Endothelial cell of umbilical vein (primary cell): ENCODE measurements at regions not wholly inside any gene's neighbourhood (a gene's known extent, or its start where the extent isn't known, plus 50 kb on each side); places are given as distances from the start of the nearest gene placed in this dataset.

ENCODE experiments used
- EZH2 ChIP-seq: IDR thresholded peaks from 2 replicates; pipeline ENCODE4 v1.6.1; 2012; ENCODE audit warnings: borderline replicate concordance, low read depth, mild to moderate bottlenecking, moderate library complexity, low read length, inconsistent platforms; ENCODE audit not compliant: severe bottlenecking
- FOS ChIP-seq: IDR thresholded peaks from 2 replicates; pipeline ENCODE4 v1.6.1; 2011; ENCODE audit warnings: mild to moderate bottlenecking, low read length, moderate library complexity, borderline replicate concordance; ENCODE audit not compliant: insufficient read depth
- JUN ChIP-seq: IDR thresholded peaks from 2 replicates; pipeline ENCODE4 v1.6.1; 2011; ENCODE audit warnings: borderline replicate concordance, low read depth; ENCODE audit not compliant: insufficient read length, insufficient read depth
- MYC ChIP-seq: IDR thresholded peaks from one replicate; pipeline ENCODE4 v1.6.1; 2011; ENCODE audit warnings: mild to moderate bottlenecking, low read depth, low read length
- POLR2A ChIP-seq: IDR thresholded peaks from 2 replicates; pipeline ENCODE4 v1.6.1; 2012; ENCODE audit warnings: low read depth, mild to moderate bottlenecking, control low read depth, low read length
- POLR2AphosphoS5 ChIP-seq: IDR thresholded peaks from 2 replicates; pipeline ENCODE4 v1.6.1; 2012; ENCODE audit warnings: low read depth, mild to moderate bottlenecking, control low read depth, low read length, moderate library complexity; ENCODE audit not compliant: insufficient read depth
- TF ChIP-seq, protein P1 (sequence below), 2 donors: IDR thresholded peaks; 1 replicate in 1 of 2; 2 replicates in 1 of 2; pipeline ENCODE4 v1.5.1; 2011; ENCODE audit warnings: low read length in 2 of 2, mild to moderate bottlenecking in 2 of 2, moderate library complexity in 2 of 2, control low read depth in 1 of 2, inconsistent platforms in 1 of 2, low read depth in 1 of 2; ENCODE audit not compliant: insufficient read depth in 1 of 2; ENCODE audit errors: extremely low read depth in 1 of 2
- TF ChIP-seq, protein P2 (sequence below): IDR thresholded peaks from 2 replicates; pipeline ENCODE4 v1.6.1; 2011; ENCODE audit not compliant: insufficient read depth, insufficient read length

DNA sequence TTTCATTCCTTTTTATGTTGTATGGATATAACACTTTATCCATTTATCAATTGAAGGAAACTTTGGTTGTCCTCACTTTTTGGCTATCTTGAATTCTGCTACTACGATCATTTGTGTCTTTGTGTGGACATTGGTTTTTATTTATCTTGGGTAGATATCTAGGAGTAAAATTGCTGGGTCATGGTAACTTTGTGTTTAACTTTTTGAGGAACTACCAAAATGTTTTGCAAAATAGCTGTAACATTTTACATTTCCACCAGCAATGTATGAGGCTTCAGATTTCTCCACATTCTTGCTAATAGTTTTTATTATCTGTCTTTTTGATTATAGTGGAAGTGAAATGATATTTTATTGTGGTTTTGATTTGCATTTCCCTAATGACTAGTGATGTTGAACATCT lies 55.6 kb downstream of the TLNRD1 start:
- TF ChIP-seq, protein P1, sequence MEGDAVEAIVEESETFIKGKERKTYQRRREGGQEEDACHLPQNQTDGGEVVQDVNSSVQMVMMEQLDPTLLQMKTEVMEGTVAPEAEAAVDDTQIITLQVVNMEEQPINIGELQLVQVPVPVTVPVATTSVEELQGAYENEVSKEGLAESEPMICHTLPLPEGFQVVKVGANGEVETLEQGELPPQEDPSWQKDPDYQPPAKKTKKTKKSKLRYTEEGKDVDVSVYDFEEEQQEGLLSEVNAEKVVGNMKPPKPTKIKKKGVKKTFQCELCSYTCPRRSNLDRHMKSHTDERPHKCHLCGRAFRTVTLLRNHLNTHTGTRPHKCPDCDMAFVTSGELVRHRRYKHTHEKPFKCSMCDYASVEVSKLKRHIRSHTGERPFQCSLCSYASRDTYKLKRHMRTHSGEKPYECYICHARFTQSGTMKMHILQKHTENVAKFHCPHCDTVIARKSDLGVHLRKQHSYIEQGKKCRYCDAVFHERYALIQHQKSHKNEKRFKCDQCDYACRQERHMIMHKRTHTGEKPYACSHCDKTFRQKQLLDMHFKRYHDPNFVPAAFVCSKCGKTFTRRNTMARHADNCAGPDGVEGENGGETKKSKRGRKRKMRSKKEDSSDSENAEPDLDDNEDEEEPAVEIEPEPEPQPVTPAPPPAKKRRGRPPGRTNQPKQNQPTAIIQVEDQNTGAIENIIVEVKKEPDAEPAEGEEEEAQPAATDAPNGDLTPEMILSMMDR (IDR thresholded peaks at IDR 0.05; ENCODE audit: extremely low read depth in 1 of 2, insufficient read depth in 1 of 2, low read depth in 1 of 2, low read length in 2 of 2), result no peak
- TF ChIP-seq POLR2AphosphoS5 (no peak), POLR2A (no peak), MYC (no peak), JUN (no peak), FOS (no peak), EZH2 (no peak)
- TF ChIP-seq, protein P2, sequence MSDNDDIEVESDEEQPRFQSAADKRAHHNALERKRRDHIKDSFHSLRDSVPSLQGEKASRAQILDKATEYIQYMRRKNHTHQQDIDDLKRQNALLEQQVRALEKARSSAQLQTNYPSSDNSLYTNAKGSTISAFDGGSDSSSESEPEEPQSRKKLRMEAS, result no peak
